A549 (cell line): ENCODE measurements at regions not wholly inside any gene's neighbourhood (a gene's known extent, or its start where the extent isn't known, plus 50 kb on each side); places are given as distances from the start of the nearest gene placed in this dataset.

ENCODE experiments used
- ATAC-seq, 2 experiments: fragments of 200-7000 bp in 1 of 2; fragments of >200 bp in 1 of 2; cut with Nextera tagmentation in 1 of 2; cut with Tn5 transposase in 1 of 2; 3 replicates each; pipeline versions ENCODE4 v1.8.0 to v1.9.1; 2018 to 2020; ENCODE audit warnings: mild to moderate bottlenecking in 1 of 2, moderate library complexity in 1 of 2
- CTCF ChIA-PET: fragments of 300-600 bp; sonication (Branson Sonifier 250); formaldehyde crosslinking; extraction: SDS; loops from one replicate; lab custom pipeline; 2021; ENCODE audit warnings: antibody characterized with exemption, inconsistent platforms; lab: Yijun Ruan, JAX
- POLR2A ChIA-PET: fragments of 350-600 bp; formaldehyde crosslinking; extraction: SDS; loops from one replicate; lab custom pipeline; 2021; ENCODE audit warnings: antibody characterized with exemption, inconsistent platforms; lab: Yijun Ruan, JAX
- DNase-seq, 2 experiments: peaks; one replicate each; pipeline versions ENCODE4 v3.0.0 to v3.0.0-alpha.2; 2011 to 2016; ENCODE audit warnings: low read depth in 1 of 2, low spot score in 1 of 2
- FAIRE-seq: peaks from 2 replicates; lab custom pipeline; 2011; peaks lifted over from hg19 to GRCh38; lab: Jason Lieb, UNC
- H3K27ac ChIP-seq, 2 experiments: fragments of >200 bp; sonication (Bioruptor Twin); formaldehyde crosslinking; 3 replicates each; pipeline ENCODE4 v1.5.1; 2016 to 2017
- H3K4me1 ChIP-seq: fragments of >200 bp; sonication (Bioruptor Twin); formaldehyde crosslinking; 3 replicates; pipeline ENCODE4 v1.6.1; 2016
- H3K4me2 ChIP-seq: fragments of >200 bp; sonication (Bioruptor Twin); formaldehyde crosslinking; 3 replicates; pipeline ENCODE4 v1.6.1; 2016
- H3K4me3 ChIP-seq: fragments of >200 bp; sonication (Bioruptor Twin); formaldehyde crosslinking; 3 replicates; pipeline ENCODE4 v1.5.1; 2016
- H3K9me3 ChIP-seq: fragments of >200 bp; sonication (Bioruptor Twin); formaldehyde crosslinking; 3 replicates; pipeline ENCODE4 v1.6.1; 2016
- CBX2 ChIP-seq: fragments of 200-600 bp; sonication (generic); IDR thresholded peaks from 2 replicates; pipeline ENCODE4 v1.6.1; 2016; ENCODE audit warnings: low read depth, mild to moderate bottlenecking, borderline replicate concordance
- CEBPB ChIP-seq, 2 experiments: fragments of >200 bp in 1 of 2; sonication (Bioruptor Twin) in 1 of 2; formaldehyde crosslinking in 1 of 2; IDR thresholded peaks; 2 replicates each; pipeline ENCODE4 v1.6.1; 2012 to 2016
- CHD2 ChIP-seq: fragments of 150-350 bp; IDR thresholded peaks from 2 replicates; pipeline ENCODE4 v1.6.1; 2014; ENCODE audit warnings: low read length; ENCODE audit not compliant: partially characterized antibody
- CHD4 ChIP-seq: fragments of 200-600 bp; sonication (generic); IDR thresholded peaks from 2 replicates; pipeline ENCODE4 v1.6.1; 2016; ENCODE audit warnings: antibody characterized with exemption, mild to moderate bottlenecking, borderline replicate concordance
- CTCF ChIP-seq: fragments of >200 bp; sonication (Bioruptor Twin); formaldehyde crosslinking; IDR thresholded peaks from 3 replicates; pipeline ENCODE4 v1.5.1; 2016
- EHF ChIP-seq: fragments of 250-450 bp; sonication (Bioruptor Pico); IDR thresholded peaks from 2 replicates; pipeline ENCODE4 v1.5.0; 2020; ENCODE audit warnings: mild to moderate bottlenecking
- FOSB ChIP-seq: fragments of 250-450 bp; sonication (Bioruptor Pico); IDR thresholded peaks from 2 replicates; pipeline ENCODE4 v1.5.0; 2020; ENCODE audit warnings: mild to moderate bottlenecking, moderate library complexity
- FOSL2 ChIP-seq, 2 experiments: fragments of 450-650 bp in 1 of 2; fragments of >200 bp in 1 of 2; sonication (Bioruptor Twin) in 1 of 2; formaldehyde crosslinking; IDR thresholded peaks; 2 replicates each; pipeline versions ENCODE4 v1.5.0 to v1.6.1; 2016 to 2020; ENCODE audit warnings: mild to moderate bottlenecking in 1 of 2, moderate library complexity in 1 of 2
- FOXS1 ChIP-seq: fragments of 250-450 bp; sonication (Bioruptor Pico); IDR thresholded peaks from 2 replicates; pipeline ENCODE4 v1.5.0; 2020; ENCODE audit warnings: mild to moderate bottlenecking, moderate library complexity
- HES2 ChIP-seq: fragments of >200 bp; sonication (Bioruptor Twin); formaldehyde crosslinking; IDR thresholded peaks from 2 replicates; pipeline ENCODE4 v1.6.1; 2016
- JUNB ChIP-seq: fragments of >200 bp; sonication (Bioruptor Twin); formaldehyde crosslinking; IDR thresholded peaks from 2 replicates; pipeline ENCODE4 v1.6.1; 2016
- MYC ChIP-seq: IDR thresholded peaks from 2 replicates; pipeline ENCODE4 v1.6.1; 2012; ENCODE audit warnings: mild to moderate bottlenecking, inconsistent platforms, low read length, improper control_type of control experiment, borderline replicate concordance
- NFE2L2 ChIP-seq: fragments of 150-350 bp; conservative IDR thresholded peaks from 2 replicates; pipeline ENCODE4 v1.6.1; 2014; ENCODE audit warnings: low read length
- NPAS2 ChIP-seq: fragments of 250-450 bp; sonication (Bioruptor Pico); IDR thresholded peaks from 2 replicates; pipeline ENCODE4 v1.8.0; 2022; ENCODE audit warnings: mild to moderate bottlenecking, moderate library complexity, borderline replicate concordance
- NR3C1 ChIP-seq: fragments of >200 bp; sonication (Bioruptor Twin); formaldehyde crosslinking; IDR thresholded peaks from 3 replicates; pipeline ENCODE4 v1.6.1; 2017
- POLR2AphosphoS2 ChIP-seq: conservative IDR thresholded peaks from 2 replicates; pipeline ENCODE4 v1.6.1; 2012; ENCODE audit warnings: low read length, improper control_type of control experiment, inconsistent platforms
- RFX5 ChIP-seq: fragments of 450-650 bp; IDR thresholded peaks from 2 replicates; pipeline ENCODE4 v1.7.1; 2014; ENCODE audit warnings: antibody characterized with exemption, mild to moderate bottlenecking, moderate library complexity
- SREBF2 ChIP-seq: fragments of 450-650 bp; IDR thresholded peaks from 2 replicates; pipeline ENCODE4 v1.6.1; 2014; ENCODE audit warnings: mild to moderate bottlenecking, moderate library complexity
- ZC3H11A ChIP-seq: fragments of 450-650 bp; IDR thresholded peaks from 2 replicates; pipeline ENCODE4 v1.6.1; 2014; ENCODE audit warnings: antibody characterized with exemption, mild to moderate bottlenecking
- WGBS: methylation state at CpG from one replicate; pipeline ENCODE4 v1.1.6; 2017; ENCODE audit errors: missing lambda C conversion rate; 5-methylcytosine and 5-hydroxymethylcytosine counted together
- TF ChIP-seq, protein P1 (sequence below): IDR thresholded peaks from 2 replicates; pipeline ENCODE4 v1.6.1; 2012
- TF ChIP-seq, protein P2 (sequence below): fragments of 450-650 bp; IDR thresholded peaks from 2 replicates; pipeline ENCODE4 v1.6.1; 2014; ENCODE audit warnings: antibody characterized with exemption
- TF ChIP-seq, protein P3 (sequence below): fragments of >200 bp; sonication (Bioruptor Twin); formaldehyde crosslinking; IDR thresholded peaks from 3 replicates; pipeline ENCODE4 v1.6.1; 2016

- no peak for FAIRE-seq
- CTCF ChIA-PET, result interaction anchor here (1.2 to 3.3 kb wide), 5 partner anchors 10 to 271 kb away, joined by 3 to 12 read pairs (median 4); no protein-coding TSS in a partner anchor
- Histone ChIP-seq H3K4me3 (no peak overlapping the region), H3K9me3 (no peaks in the 10 kb centered on the region)
- DNase-seq, result no peak
- ATAC-seq, result no peak
- no peak for TF ChIP-seq NPAS2 (CRISPR knock-in tag)
- no peak for TF ChIP-seq CEBPB (IDR thresholded peaks at IDR 0.05)
- no peak for TF ChIP-seq JUNB
- TF ChIP-seq, all 56 proteins: peak for 0
- POLR2A ChIA-PET, result no interaction called here
- Histone ChIP-seq H3K27ac (0 out of 6 replicates have a peak overlapping the region, but pooled peaks of 1 of the 2 experiments have one; percentile 11), H3K4me2 (no peak overlapping the region), H3K4me1 (peaks cover 68% of the 10 kb centered on the region)
- 47% methylated on average over 3 of the region's 3 CpGs for WGBS
Measured at GRCh38 chr1:201753492-201753891, 75.5 kb upstream of the IPO9 start.

- ATAC-seq, result no peak
- H3K4me2 ChIP-seq, result no peak overlapping the region
- FAIRE-seq, result no peak
- H3K9me3 ChIP-seq, result no peaks in the 10 kb centered on the region
- H3K4me3 ChIP-seq, result no peak overlapping the region
- H3K4me1 ChIP-seq, result peaks cover 65% of the 10 kb centered on the region
- POLR2A ChIA-PET, result no interaction called here
- TF ChIP-seq CHD2 (no peak), RFX5 (no peak), FOXS1 (CRISPR knock-in tag) (no peak), NPAS2 (CRISPR knock-in tag) (no peak), SREBF2 (no peak), HES2 (no peak), FOSB (CRISPR knock-in tag) (no peak), CTCF (no peak), MYC (no peak), CHD4 (no peak), CBX2 (no peak)
- TF ChIP-seq, protein P1, sequence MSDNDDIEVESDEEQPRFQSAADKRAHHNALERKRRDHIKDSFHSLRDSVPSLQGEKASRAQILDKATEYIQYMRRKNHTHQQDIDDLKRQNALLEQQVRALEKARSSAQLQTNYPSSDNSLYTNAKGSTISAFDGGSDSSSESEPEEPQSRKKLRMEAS, result no peak
- no peak overlapping the region for H3K27ac ChIP-seq
- WGBS, result 88% methylated on average over 4 of the region's 4 CpGs
- CTCF ChIA-PET, result interaction anchor here (1.2 to 3.3 kb wide), 3 partner anchors 39 to 272 kb away, joined by 3 to 12 read pairs (median 3); no protein-coding TSS in a partner anchor
- DNase-seq, result no peak
Measured at GRCh38 chr1:201754353-201754752, 74.6 kb upstream of the IPO9 start.

GRCh38 chr1:201755200-201755599, 73.8 kb upstream of the IPO9 start:
- CTCF ChIA-PET, result interaction anchor here (1.1 to 1.5 kb wide), 3 partner anchors 36 to 51 kb away, joined by 3 to 6 read pairs (median 3); no protein-coding TSS in a partner anchor
- Histone ChIP-seq H3K4me2 (no peak overlapping the region), H3K4me1 (peaks cover 57% of the 10 kb centered on the region), H3K4me3 (no peak overlapping the region), H3K27ac (no peak overlapping the region), H3K9me3 (no peaks in the 10 kb centered on the region)
- ATAC-seq (no peak), FAIRE-seq (no peak), DNase-seq (no peak)
- POLR2A ChIA-PET, result no interaction called here
- TF ChIP-seq, protein P2, sequence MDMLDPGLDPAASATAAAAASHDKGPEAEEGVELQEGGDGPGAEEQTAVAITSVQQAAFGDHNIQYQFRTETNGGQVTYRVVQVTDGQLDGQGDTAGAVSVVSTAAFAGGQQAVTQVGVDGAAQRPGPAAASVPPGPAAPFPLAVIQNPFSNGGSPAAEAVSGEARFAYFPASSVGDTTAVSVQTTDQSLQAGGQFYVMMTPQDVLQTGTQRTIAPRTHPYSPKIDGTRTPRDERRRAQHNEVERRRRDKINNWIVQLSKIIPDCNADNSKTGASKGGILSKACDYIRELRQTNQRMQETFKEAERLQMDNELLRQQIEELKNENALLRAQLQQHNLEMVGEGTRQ, result no peak
- TF ChIP-seq CHD4 (no peak), NFE2L2 (no peak), FOSL2 (IDR thresholded peaks at IDR 0.05) (no peak), FOSL2 (CRISPR knock-in tag; IDR thresholded peaks at IDR 0.05) (no peak), ZC3H11A (no peak), FOSB (CRISPR knock-in tag) (no peak), EHF (CRISPR knock-in tag) (no peak), POLR2AphosphoS2 (no peak), NR3C1 (no peak)
- TF ChIP-seq, protein P3, sequence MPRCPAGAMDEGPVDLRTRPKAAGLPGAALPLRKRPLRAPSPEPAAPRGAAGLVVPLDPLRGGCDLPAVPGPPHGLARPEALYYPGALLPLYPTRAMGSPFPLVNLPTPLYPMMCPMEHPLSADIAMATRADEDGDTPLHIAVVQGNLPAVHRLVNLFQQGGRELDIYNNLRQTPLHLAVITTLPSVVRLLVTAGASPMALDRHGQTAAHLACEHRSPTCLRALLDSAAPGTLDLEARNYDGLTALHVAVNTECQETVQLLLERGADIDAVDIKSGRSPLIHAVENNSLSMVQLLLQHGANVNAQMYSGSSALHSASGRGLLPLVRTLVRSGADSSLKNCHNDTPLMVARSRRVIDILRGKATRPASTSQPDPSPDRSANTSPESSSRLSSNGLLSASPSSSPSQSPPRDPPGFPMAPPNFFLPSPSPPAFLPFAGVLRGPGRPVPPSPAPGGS, result no peak
